Stimulated activated CD8-positive, alpha-beta memory T cell treated with anti-CD3 and anti-CD28 coated beads, Interleukin-4, amount 100 ng/mL, for 24 hours (primary cell): ENCODE measurements at regions not wholly inside any gene's neighbourhood (a gene's known extent, or its start where the extent isn't known, plus 50 kb on each side); places are given as distances from the start of the nearest gene placed in this dataset.

Source experiments
- DNase-seq: peaks from one replicate; pipeline ENCODE4 v3.0.0-alpha.2; 2020; ENCODE audit warnings: low read depth

GRCh38 chr1:56222914-56223540 lies 356.3 kb downstream of the PLPP3 start:
- DNase-seq, result no peak

DNA sequence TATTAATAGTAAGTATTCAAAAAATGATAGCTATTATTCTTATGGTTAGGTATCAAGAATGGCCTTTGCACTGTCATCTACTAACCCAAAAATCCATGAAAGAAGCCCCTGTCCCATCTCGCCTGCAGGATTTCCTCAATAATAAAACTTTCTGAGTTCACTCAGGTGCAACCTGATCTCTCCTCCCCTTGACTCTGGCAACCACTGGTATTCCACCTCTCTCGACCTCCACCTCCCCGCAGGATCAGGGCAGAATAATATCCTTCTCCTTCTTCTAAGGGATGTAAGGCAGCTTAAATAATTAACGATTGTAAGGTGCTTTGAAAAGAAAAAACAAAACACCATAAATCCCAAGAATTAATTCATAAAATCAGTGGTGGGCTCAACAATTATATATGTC lies 359.3 kb downstream of the PLPP3 start:
- DNase-seq, result no peak

- no peak for DNase-seq
Measured at GRCh38 chr1:56218023-56218422, 361.3 kb downstream of the PLPP3 start.

DNA sequence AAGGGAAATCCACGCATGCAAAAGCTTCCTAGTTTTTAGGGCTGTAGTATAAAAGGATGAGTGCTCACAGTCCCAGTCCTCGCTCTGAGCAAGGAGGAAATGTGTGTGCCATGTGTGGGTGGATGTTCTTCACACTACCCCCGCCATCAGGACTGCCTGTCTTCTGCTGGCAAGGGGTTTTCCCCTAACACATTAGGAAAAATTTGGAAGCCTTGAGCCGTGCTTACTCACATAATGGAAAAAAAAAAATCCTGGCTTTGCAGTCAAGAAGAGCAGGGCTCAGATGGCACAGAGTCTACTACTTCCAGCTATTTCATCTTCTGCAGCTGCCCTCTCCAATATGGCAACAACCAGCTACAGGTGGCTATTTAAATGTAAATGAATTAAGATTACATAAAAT lies 363.1 kb downstream of the PLPP3 start:
- no peak for DNase-seq

- no peak for DNase-seq
Measured at GRCh38 chr1:56215771-56216170, 363.6 kb downstream of the PLPP3 start.

DNA sequence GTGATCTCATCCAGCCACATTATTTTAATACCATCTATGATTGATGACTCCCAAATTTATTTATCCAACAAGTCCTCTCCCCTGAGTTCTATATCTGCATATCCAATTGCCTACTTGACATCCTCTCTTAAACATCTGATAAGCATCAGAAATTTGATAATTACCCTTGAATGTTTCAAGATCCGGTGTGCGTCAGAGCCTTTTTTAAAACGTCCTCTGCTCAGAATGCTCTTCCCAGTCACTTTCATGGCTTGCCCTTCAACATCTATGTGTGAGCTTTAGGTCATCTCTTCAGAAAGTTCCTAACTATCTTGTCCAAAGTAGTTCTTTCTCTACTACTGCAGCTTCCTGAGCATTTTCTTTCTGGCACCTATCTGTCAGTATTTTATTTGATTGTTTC lies 364.3 kb downstream of the PLPP3 start:
- no peak for DNase-seq

DNA sequence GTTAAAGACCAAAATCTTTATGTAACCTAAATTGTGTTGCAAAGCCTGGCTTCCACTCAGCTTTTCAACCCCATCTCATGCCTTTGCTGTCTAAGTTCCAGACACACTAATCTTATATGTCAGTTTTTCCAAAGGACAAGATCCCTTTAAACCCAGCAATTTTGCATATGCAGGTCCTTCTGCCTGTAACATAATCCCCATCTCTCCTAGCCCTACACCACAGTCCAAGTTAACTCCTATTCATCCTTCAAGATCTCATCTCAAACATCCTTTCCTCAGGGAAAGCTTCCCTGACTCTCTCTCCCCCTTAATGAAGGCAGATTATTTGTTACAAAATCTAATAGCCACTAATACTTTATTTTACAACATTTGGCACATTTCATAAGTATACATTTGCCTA lies 366.3 kb downstream of the PLPP3 start:
- DNase-seq, result no peak

- no peak for DNase-seq
Measured at GRCh38 chr1:56212143-56212542, 367.2 kb downstream of the PLPP3 start.

GRCh38 chr1:56206391-56206790 lies 373.0 kb downstream of the PLPP3 start:
- DNase-seq, result no peak

- DNase-seq, result no peak
Measured at GRCh38 chr1:56204206-56204605, 375.2 kb downstream of the PLPP3 start.

- DNase-seq, result no peak
Measured at GRCh38 chr1:56202796-56203492, 376.4 kb downstream of the PLPP3 start.

- DNase-seq, result no peak
Measured at GRCh38 chr1:56202186-56202585, 377.2 kb downstream of the PLPP3 start.

DNA sequence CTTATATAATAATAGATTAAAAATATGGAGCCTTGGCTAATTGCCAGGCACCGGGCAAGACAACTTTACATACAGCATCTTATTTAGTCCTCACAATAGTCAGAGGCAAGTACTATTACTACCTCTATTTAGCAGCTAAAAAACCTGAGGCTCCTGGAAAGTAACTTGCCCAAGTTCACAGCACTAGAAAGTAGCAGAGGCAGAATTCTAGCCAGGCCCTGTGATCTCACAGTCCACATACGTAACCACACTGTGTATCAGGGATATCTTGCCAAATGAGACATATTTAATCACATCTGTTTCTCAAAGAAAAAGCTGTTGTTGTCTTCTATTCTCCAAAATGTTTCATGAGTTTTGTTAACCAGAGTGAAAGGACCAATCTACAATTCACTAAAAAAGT lies 378.5 kb downstream of the PLPP3 start:
- DNase-seq, result no peak

DNA sequence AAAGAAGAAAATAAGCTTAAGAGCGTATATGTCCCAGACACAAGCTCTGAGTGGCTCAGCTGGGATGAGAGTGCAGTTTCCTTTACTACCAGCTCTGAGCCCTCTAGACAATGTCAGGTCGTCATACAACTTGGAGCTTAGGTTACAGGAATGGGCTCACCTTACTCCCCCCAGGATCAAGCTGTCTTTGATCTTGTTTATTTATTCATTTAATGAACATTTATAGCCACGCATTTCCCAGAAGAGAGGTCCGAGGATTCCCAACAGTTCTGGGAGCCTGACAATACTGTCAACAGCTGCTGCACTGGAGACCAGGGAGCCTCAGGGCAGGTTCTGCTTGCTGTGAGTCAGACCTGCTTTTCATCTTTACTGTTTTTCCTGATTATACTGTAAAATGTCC lies 378.9 kb downstream of the PLPP3 start:
- no peak for DNase-seq

GRCh38 chr1:56199956-56200355 lies 379.4 kb downstream of the PLPP3 start:
- no peak for DNase-seq

GRCh38 chr1:56199061-56199460 lies 380.3 kb downstream of the PLPP3 start:
- DNase-seq, result no peak

- no peak for DNase-seq
Measured at GRCh38 chr1:56197946-56198345, 381.4 kb downstream of the PLPP3 start.

DNA sequence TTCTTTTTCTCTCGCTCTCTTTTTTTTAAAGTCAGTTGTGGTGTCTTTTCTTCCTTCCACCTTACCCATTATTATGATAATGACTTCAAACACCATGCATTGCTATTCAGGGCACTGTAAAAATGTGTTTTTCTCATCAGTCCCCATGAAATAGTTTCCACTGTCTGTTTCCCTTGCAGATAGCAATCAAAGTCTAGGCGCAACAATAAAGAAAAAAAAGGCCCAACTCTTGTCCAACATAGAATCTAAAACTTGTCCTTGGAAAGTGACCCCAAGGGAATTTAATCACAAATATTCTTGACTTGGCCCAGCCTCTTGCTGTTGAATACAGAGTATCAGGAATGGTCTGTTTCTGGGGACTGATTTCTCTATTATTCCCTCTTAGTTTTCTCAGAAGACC lies 382.5 kb downstream of the PLPP3 start:
- no peak for DNase-seq

DNA sequence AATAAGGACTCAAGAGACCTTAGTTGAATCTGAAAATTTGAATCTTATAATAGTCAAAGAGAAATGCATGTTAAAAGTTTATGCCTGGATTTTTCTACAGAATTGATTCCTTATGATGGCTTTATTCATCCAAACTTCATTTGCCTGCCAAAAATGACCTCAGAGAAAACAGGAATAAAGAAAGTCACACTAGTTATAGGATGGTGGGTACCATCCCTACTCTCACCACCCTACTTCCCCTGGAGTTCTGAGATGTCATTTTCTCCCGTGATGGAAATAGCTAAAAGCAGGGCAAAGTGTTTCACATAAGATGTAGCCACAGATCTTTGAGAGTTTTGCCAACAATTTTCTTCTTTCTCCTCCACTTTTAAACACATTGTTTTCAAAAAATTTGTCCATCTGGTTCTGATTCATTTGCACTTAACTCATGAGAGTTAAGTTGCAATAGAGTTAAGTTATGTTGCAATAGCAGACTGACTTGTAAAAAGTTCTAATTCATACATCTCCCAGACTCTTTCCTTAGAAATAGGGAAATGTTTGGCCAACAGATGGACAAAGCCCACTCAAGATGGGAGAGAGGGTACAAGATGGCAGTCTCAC lies 384.6 kb downstream of the PLPP3 start:
- DNase-seq, result no peak

DNA sequence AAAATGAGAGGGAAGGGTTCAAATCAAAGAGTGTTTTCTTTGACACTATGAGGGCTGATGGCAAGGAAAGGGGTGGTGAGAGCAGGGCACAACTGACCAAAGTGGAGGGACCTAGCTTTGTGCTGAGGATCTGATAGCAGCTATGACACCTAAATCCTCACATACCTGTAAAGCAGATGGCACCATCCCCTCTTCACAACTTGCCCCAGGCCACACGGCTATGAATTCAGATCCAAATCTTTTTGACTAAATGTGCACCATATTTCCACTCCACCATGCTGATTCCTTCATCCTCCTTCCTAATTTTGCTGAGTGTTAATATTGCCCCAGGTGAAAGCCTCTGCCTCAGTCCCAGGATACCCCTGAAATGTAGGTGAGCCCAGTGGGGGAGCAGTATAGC lies 385.7 kb downstream of the PLPP3 start:
- DNase-seq, result no peak

DNA sequence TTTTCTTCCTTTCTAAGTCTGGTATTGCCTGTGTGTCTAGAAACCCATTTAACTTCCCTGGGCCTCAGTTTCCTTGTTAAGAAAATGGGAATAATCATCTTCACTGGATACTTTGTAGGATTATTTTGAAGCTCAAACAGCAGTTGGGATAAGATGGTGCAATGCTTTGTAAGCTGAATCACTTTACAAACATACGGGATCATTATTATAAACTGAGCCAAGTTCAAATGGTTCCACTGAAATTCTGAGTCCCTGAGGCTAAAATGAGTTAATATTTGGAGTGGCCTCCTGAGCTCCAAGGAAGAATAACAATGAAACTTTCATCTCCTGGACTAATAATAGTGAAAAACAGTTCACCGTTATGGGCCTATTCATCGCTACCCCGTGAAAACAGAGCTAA lies 388.0 kb downstream of the PLPP3 start:
- DNase-seq, result no peak

- no peak for DNase-seq
Measured at GRCh38 chr1:56190806-56191365, 388.5 kb downstream of the PLPP3 start.
